ENCODE measurements at regions not wholly inside any gene's neighbourhood (a gene's known extent, or its start where the extent isn't known, plus 50 kb on each side); places are given as distances from the start of the nearest gene placed in this dataset.
"Not testable (repeated sequence)": the region's sequence is repeated elsewhere in the genome, so short reads cannot be mapped to it uniquely, and the experiment has no call there.

- no peaks in the 10 kb centered on the region for H3K9me3 Mint-ChIP-seq
- H3K4me3 Mint-ChIP-seq = no peak overlapping the region
- H3K4me1 Mint-ChIP-seq = no peaks in the 10 kb centered on the region
- DNase-seq (ENCODE audit: low spot score in 2 of 2) = no peak
- no peaks in the 10 kb centered on the region for H3K36me3 Mint-ChIP-seq
- no peak overlapping the region for H3K27ac Mint-ChIP-seq
- no peak for ATAC-seq
Observed at GRCh38 chr6:168181876-168182275, 102.9 kb upstream of the FRMD1 start.

- no peaks in the 10 kb centered on the region for H3K9me3 Mint-ChIP-seq
- no peak overlapping the region for H3K4me3 Mint-ChIP-seq
- H3K4me1 Mint-ChIP-seq = no peaks in the 10 kb centered on the region
- DNase-seq (ENCODE audit: low spot score in 2 of 2) (no peak), ATAC-seq (no peak)
- no peak overlapping the region for H3K27ac Mint-ChIP-seq
- H3K36me3 Mint-ChIP-seq = no peaks in the 10 kb centered on the region
Observed at GRCh38 chr6:168181316-168181715, 102.3 kb upstream of the FRMD1 start.

GRCh38 chr6:168180548-168181011, 101.6 kb upstream of the FRMD1 start:
- Mint-ChIP-seq H3K4me3 (no peak overlapping the region), H3K9me3 (no peaks in the 10 kb centered on the region), H3K36me3 (no peaks in the 10 kb centered on the region), H3K4me1 (no peaks in the 10 kb centered on the region), H3K27ac (no peak overlapping the region)
- no peak for ATAC-seq
- DNase-seq (ENCODE audit: low spot score in 2 of 2) = no peak

GRCh38 chr6:168179702-168180382, 100.8 kb upstream of the FRMD1 start:
- Mint-ChIP-seq H3K4me3 (no peak overlapping the region), H3K9me3 (no peaks in the 10 kb centered on the region), H3K36me3 (no peaks in the 10 kb centered on the region), H3K4me1 (no peaks in the 10 kb centered on the region), H3K27ac (no peak overlapping the region)
- no peak for DNase-seq (ENCODE audit: low spot score in 2 of 2)
- no peak for ATAC-seq

- no peaks in the 10 kb centered on the region for H3K9me3 Mint-ChIP-seq
- DNase-seq (ENCODE audit: low spot score in 2 of 2) = no peak
- H3K36me3 Mint-ChIP-seq = no peaks in the 10 kb centered on the region
- H3K27ac Mint-ChIP-seq = no peak overlapping the region
- ATAC-seq = no peak
- H3K4me1 Mint-ChIP-seq = no peaks in the 10 kb centered on the region
- H3K4me3 Mint-ChIP-seq = no peak overlapping the region
Observed at GRCh38 chr6:168179133-168179532, 100.1 kb upstream of the FRMD1 start.

- Mint-ChIP-seq H3K9me3 (no peaks in the 10 kb centered on the region), H3K36me3 (no peaks in the 10 kb centered on the region), H3K4me3 (no peak overlapping the region), H3K27ac (no peak overlapping the region), H3K4me1 (no peaks in the 10 kb centered on the region)
- DNase-seq (ENCODE audit: low spot score in 2 of 2) (no peak), ATAC-seq (no peak)
Observed at GRCh38 chr6:168177103-168177891, 98.3 kb upstream of the FRMD1 start.

GRCh38 chr6:168171673-168172353, 92.8 kb upstream of the FRMD1 start:
- Mint-ChIP-seq H3K9me3 (peaks cover 10% of the 10 kb centered on the region), H3K36me3 (no peaks in the 10 kb centered on the region), H3K27ac (no peak overlapping the region), H3K4me3 (no peak overlapping the region), H3K4me1 (peaks cover 8% of the 10 kb centered on the region)
- DNase-seq (ENCODE audit: low spot score in 2 of 2) = no peak
- ATAC-seq = no peak

GRCh38 chr6:168170841-168171601, 92.0 kb upstream of the FRMD1 start:
- H3K9me3 Mint-ChIP-seq = peaks cover 10% of the 10 kb centered on the region
- H3K27ac Mint-ChIP-seq = no peak overlapping the region
- H3K36me3 Mint-ChIP-seq = no peaks in the 10 kb centered on the region
- H3K4me3 Mint-ChIP-seq = no peak overlapping the region
- peaks cover 8% of the 10 kb centered on the region for H3K4me1 Mint-ChIP-seq
- ATAC-seq (no peak), DNase-seq (ENCODE audit: low spot score in 2 of 2) (no peak)

- peaks cover 8% of the 10 kb centered on the region for H3K4me1 Mint-ChIP-seq
- H3K36me3 Mint-ChIP-seq = no peaks in the 10 kb centered on the region
- ATAC-seq = no peak
- H3K9me3 Mint-ChIP-seq = peaks cover 10% of the 10 kb centered on the region
- DNase-seq (ENCODE audit: low spot score in 2 of 2) = no peak
- H3K4me3 Mint-ChIP-seq = no peak overlapping the region
- no peak overlapping the region for H3K27ac Mint-ChIP-seq
Observed at GRCh38 chr6:168169624-168170023, 90.6 kb upstream of the FRMD1 start.

GRCh38 chr6:168168936-168169335, 89.9 kb upstream of the FRMD1 start:
- ATAC-seq; DNase-seq (ENCODE audit: low spot score in 2 of 2); H3K36me3 Mint-ChIP-seq; H3K4me1 Mint-ChIP-seq; H3K4me3 Mint-ChIP-seq; H3K27ac Mint-ChIP-seq: not testable (repeated sequence)
- H3K9me3 Mint-ChIP-seq = peaks cover 10% of the 10 kb centered on the region

- H3K4me3 Mint-ChIP-seq; DNase-seq (ENCODE audit: low spot score in 2 of 2); H3K36me3 Mint-ChIP-seq; H3K4me1 Mint-ChIP-seq; ATAC-seq: not testable (repeated sequence)
- peak overlapping the region; percentile 80 for H3K27ac Mint-ChIP-seq
- peaks cover 10% of the 10 kb centered on the region for H3K9me3 Mint-ChIP-seq
Observed at GRCh38 chr6:168168330-168168729, 89.3 kb upstream of the FRMD1 start.

GRCh38 chr6:168167431-168168315, 88.7 kb upstream of the FRMD1 start:
- H3K36me3 Mint-ChIP-seq = no peaks in the 10 kb centered on the region
- H3K4me1 Mint-ChIP-seq = peaks cover 8% of the 10 kb centered on the region
- peak overlapping the region; percentile 80 for H3K27ac Mint-ChIP-seq
- DNase-seq (ENCODE audit: low spot score in 2 of 2) (no peak), ATAC-seq (no peak)
- no peak overlapping the region for H3K4me3 Mint-ChIP-seq
- H3K9me3 Mint-ChIP-seq = peaks cover 10% of the 10 kb centered on the region

GRCh38 chr6:168166627-168167026, 87.6 kb upstream of the FRMD1 start:
- H3K4me1 Mint-ChIP-seq = peaks cover 8% of the 10 kb centered on the region
- DNase-seq (ENCODE audit: low spot score in 2 of 2) = no peak
- H3K36me3 Mint-ChIP-seq = no peaks in the 10 kb centered on the region
- no peak overlapping the region for H3K27ac Mint-ChIP-seq
- no peak for ATAC-seq
- H3K4me3 Mint-ChIP-seq = no peak overlapping the region
- H3K9me3 Mint-ChIP-seq = peaks cover 10% of the 10 kb centered on the region

GRCh38 chr6:168165891-168166290, 86.9 kb upstream of the FRMD1 start:
- DNase-seq (ENCODE audit: low spot score in 2 of 2) (peak in 1 of 2 donors; percentile 18), ATAC-seq (no peak)
- Mint-ChIP-seq H3K27ac (no peak overlapping the region), H3K9me3 (peaks cover 10% of the 10 kb centered on the region), H3K4me1 (peaks cover 8% of the 10 kb centered on the region), H3K4me3 (no peak overlapping the region), H3K36me3 (no peaks in the 10 kb centered on the region)
